SK-N-SH (cell line): ENCODE measurements at regions not wholly inside any gene's neighbourhood (a gene's known extent, or its start where the extent isn't known, plus 50 kb on each side); places are given as distances from the start of the nearest gene placed in this dataset.

ENCODE experiments used
- CTCF ChIA-PET: fragments of 300-600, 350-600 bp; formaldehyde crosslinking; extraction: SDS; loops from one replicate; lab custom pipeline; 2021; lab: Yijun Ruan, JAX
- POLR2A ChIA-PET: fragments of 350-600 bp; sonication (Branson Sonifier 250); formaldehyde crosslinking; extraction: SDS; loops from one replicate; lab custom pipeline; 2020; ENCODE audit warnings: antibody characterized with exemption, inconsistent platforms; lab: Yijun Ruan, JAX
- DNase-seq: peaks from one replicate; pipeline ENCODE4 v3.0.0; 2012
- H2AFZ ChIP-seq: fragments of 200-600 bp; sonication (generic); 2 replicates; pipeline ENCODE4 v1.8.1; 2016; ENCODE audit warnings: antibody characterized with exemption, mild to moderate bottlenecking, low read depth
- H3F3A ChIP-seq: fragments of 200-600 bp; sonication (generic); replicated peaks from 2 replicates; pipeline ENCODE3; 2016; ENCODE audit warnings: antibody characterized with exemption, mild to moderate bottlenecking; ENCODE audit not compliant: insufficient read depth
- H3K27ac ChIP-seq, 2 experiments: fragments of 200-500 bp in 1 of 2; fragments of 200-600 bp in 1 of 2; sonication (Bioruptor generic) in 1 of 2; sonication (generic), shearing (Covaris generic) in 1 of 2; 2 replicates each; pipeline versions ENCODE4 v1.5.1 to v1.6.1; 2014 to 2016; ENCODE audit warnings: low read depth in 2 of 2, inconsistent platforms in 1 of 2, low read length in 1 of 2, mild to moderate bottlenecking in 1 of 2, mixed read lengths in 1 of 2
- H3K27me3 ChIP-seq: fragments of 200-600 bp; sonication (generic), shearing (Covaris generic); 2 replicates; pipeline ENCODE4 v1.6.1; 2016; ENCODE audit warnings: mixed run types; ENCODE audit not compliant: insufficient read depth
- H3K36me3 ChIP-seq, 2 experiments: fragments of 200-500 bp in 1 of 2; fragments of 200-600 bp in 1 of 2; sonication (Bioruptor generic) in 1 of 2; sonication (generic) in 1 of 2; replicated peaks in 1 of 2; 2 replicates each; pipeline versions ENCODE3 to v1.5.1; 2014 to 2016; ENCODE audit warnings: low read length in 1 of 2, mild to moderate bottlenecking in 1 of 2; ENCODE audit not compliant: insufficient read depth in 2 of 2, control insufficient read depth in 1 of 2
- H3K4me1 ChIP-seq, 2 experiments: fragments of 200-500 bp in 1 of 2; fragments of 200-600 bp in 1 of 2; sonication (Bioruptor generic) in 1 of 2; sonication (generic), shearing (Covaris generic) in 1 of 2; 2 replicates each; pipeline versions ENCODE4 v1.5.1 to v1.6.1; 2014 to 2016; ENCODE audit warnings: low read depth in 1 of 2, low read length in 1 of 2, mixed run types in 1 of 2; ENCODE audit not compliant: insufficient read depth in 2 of 2, control insufficient read depth in 1 of 2
- H3K4me2 ChIP-seq: fragments of 200-600 bp; sonication (generic), shearing (Covaris generic); 2 replicates; pipeline ENCODE4 v1.6.1; 2017; ENCODE audit warnings: mixed run types
- H3K4me3 ChIP-seq, 2 experiments: fragments of 200-500 bp in 1 of 2; fragments of 200-600 bp in 1 of 2; sonication (Bioruptor generic) in 1 of 2; sonication (generic), shearing (Covaris generic) in 1 of 2; 2 replicates each; pipeline versions ENCODE4 v1.5.1 to v1.8.1; 2014 to 2016; ENCODE audit warnings: low read depth in 2 of 2, inconsistent platforms in 1 of 2, low read length in 1 of 2, mild to moderate bottlenecking in 1 of 2, mixed read lengths in 1 of 2, moderate library complexity in 1 of 2
- H3K79me2 ChIP-seq: fragments of 200-600 bp; sonication (generic); 2 replicates; pipeline ENCODE4 v1.8.1; 2017; ENCODE audit warnings: mild to moderate bottlenecking; ENCODE audit not compliant: insufficient read depth
- H3K9ac ChIP-seq: fragments of 200-600 bp; sonication (generic); 2 replicates; pipeline ENCODE4 v1.6.1; 2017; ENCODE audit warnings: mixed run types
- H3K9me2 ChIP-seq: fragments of 200-600 bp; sonication (generic); 2 replicates; pipeline ENCODE4 v1.6.1; 2017; ENCODE audit warnings: mixed run types
- H3K9me3 ChIP-seq: fragments of 200-600 bp; sonication (generic); 2 replicates; pipeline ENCODE4 v1.6.1; 2017; ENCODE audit warnings: mixed run types, mild to moderate bottlenecking, moderate library complexity
- H4K20me1 ChIP-seq: fragments of 200-600 bp; sonication (generic); 2 replicates; pipeline ENCODE4 v1.6.1; 2017; ENCODE audit warnings: mild to moderate bottlenecking, mixed run types; ENCODE audit not compliant: insufficient read depth
- IRF3 ChIP-seq: fragments of 150-350 bp; IDR thresholded peaks from 2 replicates; pipeline ENCODE4 v1.6.1; 2016; ENCODE audit warnings: mild to moderate bottlenecking, low read depth, low read length
- MXI1 ChIP-seq: IDR thresholded peaks from 2 replicates; pipeline ENCODE4 v1.6.1; 2012; ENCODE audit warnings: mild to moderate bottlenecking, low read depth, low read length, improper control_type of control experiment
- NFIC ChIP-seq: IDR thresholded peaks from 2 replicates; pipeline ENCODE4 v1.4.0; 2012; ENCODE audit warnings: borderline replicate concordance
- NRF1 ChIP-seq: IDR thresholded peaks from 2 replicates; pipeline ENCODE4 v1.6.1; 2012; ENCODE audit warnings: low read depth, mild to moderate bottlenecking, low read length
- RAD21 ChIP-seq: IDR thresholded peaks from 2 replicates; pipeline ENCODE4 v1.6.1; 2012; ENCODE audit warnings: mild to moderate bottlenecking, low read length
- RCOR1 ChIP-seq: fragments of 150-350 bp; IDR thresholded peaks from 2 replicates; pipeline ENCODE4 v1.6.1; 2017; ENCODE audit warnings: antibody characterized with exemption, low read length
- RFX5 ChIP-seq: IDR thresholded peaks from 2 replicates; pipeline ENCODE4 v1.6.1; 2012; ENCODE audit warnings: mild to moderate bottlenecking, improper control_type of control experiment, low read length
- SMC3 ChIP-seq: IDR thresholded peaks from 2 replicates; pipeline ENCODE4 v1.6.1; 2012; ENCODE audit warnings: low read depth, low read length, improper control_type of control experiment
- TEAD4 ChIP-seq: IDR thresholded peaks from 2 replicates; pipeline ENCODE4 v1.4.0; 2012; ENCODE audit warnings: mild to moderate bottlenecking, borderline replicate concordance; ENCODE audit not compliant: insufficient read depth
- ZBTB33 ChIP-seq: IDR thresholded peaks from 2 replicates; pipeline ENCODE4 v1.4.0; 2012; ENCODE audit warnings: low read depth, borderline replicate concordance
- WGBS: methylation state at CpG from one replicate; pipeline ENCODE4 v1.1.6; 2017; ENCODE audit warnings: low lambda C conversion rate; 5-methylcytosine and 5-hydroxymethylcytosine counted together
- TF ChIP-seq, protein P1 (sequence below): IDR thresholded peaks from 2 replicates; pipeline ENCODE4; 2012
- TF ChIP-seq, protein P2 (sequence below): fragments of 200-600 bp; sonication (generic); IDR thresholded peaks from 2 replicates; pipeline ENCODE4 v1.6.1; 2017; ENCODE audit warnings: antibody characterized with exemption, mild to moderate bottlenecking, moderate library complexity

DNA sequence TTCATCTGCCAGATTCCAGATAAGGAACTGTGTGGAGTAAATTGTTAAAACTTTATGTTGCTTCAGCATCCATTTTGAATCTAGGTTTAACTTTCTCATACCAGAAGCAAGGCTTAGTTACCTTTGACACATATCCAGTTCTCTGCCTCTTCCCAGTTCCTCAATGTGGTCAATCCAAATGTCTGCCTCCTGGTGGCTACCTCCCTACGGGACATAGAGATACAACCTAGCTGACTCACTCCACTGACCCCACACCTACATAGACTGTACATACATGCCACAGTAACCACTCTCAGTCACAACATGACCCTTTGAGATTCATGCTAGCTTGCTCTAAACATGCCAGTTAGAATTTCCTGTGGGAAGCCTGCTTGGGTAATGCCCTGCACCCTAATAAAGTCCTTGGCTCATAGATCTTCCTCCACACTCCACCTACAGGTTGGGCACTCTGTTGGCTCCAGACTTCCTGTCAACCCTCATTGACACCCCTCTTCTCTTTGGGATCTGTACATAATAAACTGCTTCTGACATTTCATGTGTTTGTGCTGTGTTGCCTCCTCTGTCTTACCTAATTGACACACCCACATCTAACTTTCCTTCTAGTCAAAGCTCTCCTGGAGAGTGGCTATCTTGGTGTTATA, 278.1 kb downstream of the HTR7 start:
- Histone ChIP-seq H3K27ac (no peak overlapping the region), H3K36me3 (no peaks in the 10 kb centered on the region), H4K20me1 (no peaks in the 10 kb centered on the region), H3K4me3 (no peak overlapping the region), H3K79me2 (no peaks in the 10 kb centered on the region), H3K9ac (no peak overlapping the region), H3K4me1 (no peaks in the 10 kb centered on the region), H3K9me3 (no peaks in the 10 kb centered on the region), H3K9me2 (no peaks in the 10 kb centered on the region), H3K27me3 (no peaks in the 10 kb centered on the region; the same call in 1 of the 2 replicates), H3F3A (no peaks in the 10 kb centered on the region), H2AFZ (no peak overlapping the region), H3K4me2 (no peak overlapping the region)
- no peak for DNase-seq
- POLR2A ChIA-PET = no interaction called here
- CTCF ChIA-PET = no interaction called here
- TF ChIP-seq, protein P1, sequence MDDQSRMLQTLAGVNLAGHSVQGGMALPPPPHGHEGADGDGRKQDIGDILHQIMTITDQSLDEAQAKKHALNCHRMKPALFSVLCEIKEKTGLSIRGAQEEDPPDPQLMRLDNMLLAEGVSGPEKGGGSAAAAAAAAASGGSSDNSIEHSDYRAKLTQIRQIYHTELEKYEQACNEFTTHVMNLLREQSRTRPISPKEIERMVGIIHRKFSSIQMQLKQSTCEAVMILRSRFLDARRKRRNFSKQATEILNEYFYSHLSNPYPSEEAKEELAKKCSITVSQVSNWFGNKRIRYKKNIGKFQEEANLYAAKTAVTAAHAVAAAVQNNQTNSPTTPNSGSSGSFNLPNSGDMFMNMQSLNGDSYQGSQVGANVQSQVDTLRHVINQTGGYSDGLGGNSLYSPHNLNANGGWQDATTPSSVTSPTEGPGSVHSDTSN = no peak
- no peak for TF ChIP-seq NRF1
- no peak for TF ChIP-seq MXI1
- TF ChIP-seq NFIC = no peak
- TF ChIP-seq RFX5 = no peak
- no peak for TF ChIP-seq ZBTB33
- TF ChIP-seq RCOR1 = no peak
- 0% methylated on average over 1 of the region's 1 CpG for WGBS

DNA sequence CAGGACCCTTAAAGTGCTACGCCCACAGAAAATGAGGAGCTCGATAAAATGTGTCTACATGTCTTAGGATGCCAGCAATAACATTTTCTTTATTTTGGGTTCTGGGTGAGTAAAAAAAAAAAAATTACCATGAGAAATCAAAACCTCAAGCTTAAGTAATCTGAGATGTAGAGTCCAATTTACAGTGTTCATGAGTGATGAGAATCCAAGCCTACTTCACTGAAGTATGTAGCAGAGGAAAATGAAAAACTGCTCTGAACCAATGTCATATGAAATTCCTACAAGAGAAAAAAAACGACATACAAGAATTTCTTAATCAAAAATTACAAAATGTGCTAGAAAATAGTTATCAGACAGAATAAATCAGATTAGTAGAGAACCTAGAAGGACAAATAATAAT, 274.4 kb downstream of the HTR7 start:
- ChIA-PET POLR2A (no interaction called here), CTCF (no interaction called here)
- H3K27me3 ChIP-seq = no peaks in the 10 kb centered on the region
- no peaks in the 10 kb centered on the region for H3F3A ChIP-seq
- H3K4me2 ChIP-seq = no peak overlapping the region
- 4% methylated on average over 3 of the region's 3 CpGs for WGBS
- H2AFZ ChIP-seq = no peak overlapping the region
- H3K9ac ChIP-seq = no peak overlapping the region
- no peaks in the 10 kb centered on the region for H3K79me2 ChIP-seq
- no peaks in the 10 kb centered on the region for H3K4me1 ChIP-seq
- no peaks in the 10 kb centered on the region for H3K9me3 ChIP-seq
- no peak overlapping the region for H3K4me3 ChIP-seq
- DNase-seq = no peak
- no peaks in the 10 kb centered on the region for H3K9me2 ChIP-seq
- no peak for TF ChIP-seq RAD21
- TF ChIP-seq IRF3 = no peak
- no peak for TF ChIP-seq TEAD4
- TF ChIP-seq, protein P2, sequence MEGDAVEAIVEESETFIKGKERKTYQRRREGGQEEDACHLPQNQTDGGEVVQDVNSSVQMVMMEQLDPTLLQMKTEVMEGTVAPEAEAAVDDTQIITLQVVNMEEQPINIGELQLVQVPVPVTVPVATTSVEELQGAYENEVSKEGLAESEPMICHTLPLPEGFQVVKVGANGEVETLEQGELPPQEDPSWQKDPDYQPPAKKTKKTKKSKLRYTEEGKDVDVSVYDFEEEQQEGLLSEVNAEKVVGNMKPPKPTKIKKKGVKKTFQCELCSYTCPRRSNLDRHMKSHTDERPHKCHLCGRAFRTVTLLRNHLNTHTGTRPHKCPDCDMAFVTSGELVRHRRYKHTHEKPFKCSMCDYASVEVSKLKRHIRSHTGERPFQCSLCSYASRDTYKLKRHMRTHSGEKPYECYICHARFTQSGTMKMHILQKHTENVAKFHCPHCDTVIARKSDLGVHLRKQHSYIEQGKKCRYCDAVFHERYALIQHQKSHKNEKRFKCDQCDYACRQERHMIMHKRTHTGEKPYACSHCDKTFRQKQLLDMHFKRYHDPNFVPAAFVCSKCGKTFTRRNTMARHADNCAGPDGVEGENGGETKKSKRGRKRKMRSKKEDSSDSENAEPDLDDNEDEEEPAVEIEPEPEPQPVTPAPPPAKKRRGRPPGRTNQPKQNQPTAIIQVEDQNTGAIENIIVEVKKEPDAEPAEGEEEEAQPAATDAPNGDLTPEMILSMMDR = no peak
- TF ChIP-seq MXI1 = no peak
- TF ChIP-seq SMC3 = no peak
- no peaks in the 10 kb centered on the region for H3K36me3 ChIP-seq
- H3K27ac ChIP-seq = no peak overlapping the region
- H4K20me1 ChIP-seq = no peaks in the 10 kb centered on the region
